NCI-H2196 (cell line): ENCODE measurements at regions not wholly inside any gene's neighbourhood (a gene's known extent, or its start where the extent isn't known, plus 50 kb on each side); places are given as distances from the start of the nearest gene placed in this dataset.
A peak's percentile ranks its signal among the peaks of the same experiment; 100 is the strongest.
"Not testable (repeated sequence)": the region's sequence is repeated elsewhere in the genome, so short reads cannot be mapped to it uniquely, and the experiment has no call there.

Source experiments
- DNase-seq: peaks from one replicate; lab custom pipeline; 2025; ENCODE audit not compliant: unreplicated experiment; lab: John Stamatoyannopoulos, UW

DNA sequence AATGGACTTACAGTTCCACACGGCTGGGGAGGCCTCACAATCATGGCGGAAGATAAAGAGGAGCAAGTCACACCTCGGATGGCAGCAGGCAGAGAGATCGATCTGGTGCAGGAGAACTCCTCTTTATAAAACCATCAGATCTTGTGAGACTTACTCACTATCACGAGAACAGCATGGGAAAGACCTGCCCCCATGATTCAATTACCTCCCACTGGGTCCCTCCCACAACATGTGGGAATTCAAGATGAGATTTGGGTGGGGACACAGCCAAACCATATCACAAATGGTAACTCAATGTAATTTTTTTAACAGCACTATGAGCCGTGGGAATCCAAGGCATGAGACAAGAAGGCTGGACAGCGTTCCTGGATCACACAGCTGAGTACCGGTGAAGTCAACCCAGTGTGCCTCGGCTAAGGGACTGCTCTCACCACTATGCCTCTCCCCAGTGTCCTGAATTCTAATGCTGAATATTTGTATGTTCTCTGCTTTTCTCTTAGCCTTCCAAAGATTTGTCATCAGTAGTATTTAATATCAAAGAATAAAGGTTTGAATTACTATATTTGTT is 84.3 kb downstream of the IRS2 start:
- DNase-seq, result not testable (repeated sequence)

GRCh38 chr13:109700176-109700575 is 86.2 kb downstream of the IRS2 start:
- DNase-seq, result peak; percentile 39

GRCh38 chr13:109699628-109700071 is 86.7 kb downstream of the IRS2 start:
- no peak for DNase-seq

- DNase-seq, result no peak
These were observed 87.6 kb downstream of the IRS2 start for GRCh38 chr13:109698779-109699178.

DNA sequence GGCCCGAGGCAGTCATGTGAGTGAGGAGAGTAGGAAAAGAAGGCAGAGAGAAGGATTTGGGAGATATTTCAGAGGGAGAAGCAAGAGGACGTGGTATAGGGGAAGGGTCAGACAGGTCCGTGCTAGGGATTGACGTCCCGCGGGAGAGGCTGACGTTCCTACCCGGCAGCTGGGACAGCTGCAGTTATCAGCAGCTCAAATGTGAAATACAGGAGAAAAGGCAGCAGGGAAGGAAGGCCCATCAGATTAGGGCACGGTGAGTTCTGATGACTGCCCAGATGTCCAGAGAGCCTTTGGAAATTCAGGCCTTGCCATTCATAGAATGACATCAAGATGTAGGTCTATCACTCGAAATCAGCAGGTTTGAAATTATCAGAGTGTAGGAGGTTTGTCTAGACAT is 88.4 kb downstream of the IRS2 start:
- no peak for DNase-seq

GRCh38 chr13:109695402-109696190 is 90.8 kb downstream of the IRS2 start:
- no peak for DNase-seq

DNA sequence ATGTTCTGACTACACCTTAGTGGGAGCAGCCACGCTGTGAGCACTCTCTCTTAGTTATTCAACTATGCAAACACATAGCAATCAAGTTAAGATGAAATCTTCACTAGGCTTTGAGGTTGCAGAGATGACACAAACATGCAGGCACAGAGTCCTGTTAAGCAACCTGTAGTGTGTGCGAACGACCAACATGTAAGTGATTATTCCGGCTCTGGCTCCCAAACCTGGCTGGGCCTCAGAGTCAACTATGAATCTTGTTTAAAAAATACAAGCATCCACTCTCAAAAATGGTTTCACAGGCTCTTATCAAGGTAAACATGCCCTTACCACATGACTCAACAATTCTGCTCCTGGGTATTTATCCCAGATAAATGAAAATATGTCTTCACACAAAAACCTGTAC is 91.4 kb downstream of the IRS2 start:
- no peak for DNase-seq

DNA sequence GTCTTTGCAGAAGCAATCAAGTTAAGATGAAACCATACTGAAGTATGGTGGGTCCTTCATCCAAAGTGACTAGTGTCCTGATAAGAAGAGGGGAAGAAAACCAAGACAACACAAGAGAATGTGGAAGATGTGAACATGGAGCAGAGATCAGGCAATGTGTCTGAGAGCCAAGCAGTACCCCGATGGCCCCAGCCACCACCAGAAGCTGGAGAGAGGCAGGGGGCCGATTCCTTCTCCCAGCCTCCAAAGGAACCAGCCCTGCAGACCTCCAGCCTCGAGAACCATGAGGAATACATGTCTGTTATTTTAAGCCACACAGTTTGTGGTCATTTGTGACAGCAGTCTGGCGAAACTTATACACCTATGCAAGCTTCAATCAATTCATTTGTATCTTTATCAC is 93.2 kb downstream of the IRS2 start:
- no peak for DNase-seq

- no peak for DNase-seq
These were observed 94.7 kb downstream of the IRS2 start for GRCh38 chr13:109691689-109692088.

GRCh38 chr13:109687559-109688448 is 98.6 kb downstream of the IRS2 start:
- no peak for DNase-seq

- DNase-seq, result no peak
These were observed 101.2 kb downstream of the IRS2 start for GRCh38 chr13:109685203-109685602.

GRCh38 chr13:109684824-109685202 is 101.6 kb downstream of the IRS2 start:
- no peak for DNase-seq

GRCh38 chr13:109684084-109684823 is 102.1 kb downstream of the IRS2 start:
- DNase-seq, result no peak

DNA sequence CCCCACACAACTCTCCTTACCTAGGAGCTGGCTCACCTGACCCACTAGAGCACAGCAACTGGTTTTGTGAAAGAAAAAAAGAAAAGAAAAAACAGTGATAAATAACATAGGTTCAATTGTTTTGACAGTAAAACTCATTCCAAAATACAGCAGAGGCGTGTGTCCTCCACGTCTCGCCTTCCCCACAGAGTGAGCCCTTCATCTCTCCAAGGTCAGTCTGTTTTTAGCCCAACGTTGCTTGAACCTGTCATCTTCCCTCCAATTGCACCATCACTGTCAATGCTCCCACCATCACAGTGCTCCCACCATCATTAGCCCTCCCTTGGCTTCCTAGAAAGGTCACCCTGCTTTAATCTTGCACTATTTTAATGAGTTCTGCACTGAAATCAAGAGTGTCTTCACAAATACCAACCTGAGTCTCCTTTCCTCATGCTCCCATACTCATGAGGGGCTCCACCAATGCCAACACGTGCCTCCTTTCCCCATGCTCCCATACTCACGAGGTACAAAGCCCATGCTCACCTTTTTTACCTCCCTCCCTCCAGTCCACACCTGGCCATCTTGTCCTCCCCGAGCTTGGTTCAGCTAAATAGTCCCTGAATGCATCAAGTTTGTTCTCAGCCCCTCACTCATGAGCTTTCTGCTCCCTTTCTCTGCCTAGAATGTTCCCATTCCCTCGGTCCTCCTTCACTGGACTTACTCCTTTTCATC is 103.7 kb downstream of the IRS2 start:
- no peak for DNase-seq

DNA sequence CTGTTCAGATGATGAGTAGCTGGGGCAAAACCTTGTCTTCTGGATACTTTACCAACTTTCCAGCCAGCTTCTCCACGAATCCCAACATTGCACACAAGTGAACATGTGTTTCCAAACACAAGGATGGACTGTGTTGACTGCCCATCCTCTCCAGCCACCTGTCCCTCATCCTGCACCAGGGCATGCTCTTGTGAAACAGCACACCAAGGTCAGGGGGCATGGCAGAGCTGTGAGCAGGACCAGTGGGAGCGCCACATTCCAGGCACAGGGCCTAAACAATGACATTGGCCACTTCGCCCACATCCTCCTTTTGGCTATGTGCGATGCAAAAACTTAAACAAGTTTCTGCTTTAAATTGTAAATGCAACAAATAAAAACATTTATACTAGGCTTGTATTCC is 105.5 kb downstream of the IRS2 start:
- DNase-seq, result no peak

- DNase-seq, result no peak
These were observed 106.1 kb downstream of the IRS2 start for GRCh38 chr13:109680288-109680687.

- DNase-seq, result no peak
These were observed 107.9 kb downstream of the IRS2 start for GRCh38 chr13:109678459-109678858.

DNA sequence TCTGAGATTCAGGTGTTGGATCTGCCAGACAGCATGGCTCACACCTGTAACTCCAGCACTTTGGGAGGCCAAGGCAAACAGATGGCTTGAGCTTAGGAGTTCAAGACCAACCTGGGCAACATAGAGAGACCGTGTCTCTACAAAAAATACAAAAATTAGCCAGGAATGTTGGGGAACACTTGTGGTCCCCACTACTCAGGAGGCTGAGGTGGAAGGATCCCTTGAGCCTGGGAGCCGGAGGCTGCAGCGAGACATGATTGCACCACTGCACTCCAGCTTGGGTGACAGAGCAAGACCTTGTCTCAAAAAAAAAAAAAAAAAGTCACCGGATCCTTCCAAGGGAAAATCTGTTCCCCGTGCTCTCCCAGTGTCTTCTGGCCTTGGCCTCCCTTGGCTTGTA is 109.2 kb downstream of the IRS2 start:
- DNase-seq, result no peak

- no peak for DNase-seq
These were observed 112.9 kb downstream of the IRS2 start for GRCh38 chr13:109673477-109673876.

GRCh38 chr13:109672545-109672944 is 113.8 kb downstream of the IRS2 start:
- no peak for DNase-seq

DNA sequence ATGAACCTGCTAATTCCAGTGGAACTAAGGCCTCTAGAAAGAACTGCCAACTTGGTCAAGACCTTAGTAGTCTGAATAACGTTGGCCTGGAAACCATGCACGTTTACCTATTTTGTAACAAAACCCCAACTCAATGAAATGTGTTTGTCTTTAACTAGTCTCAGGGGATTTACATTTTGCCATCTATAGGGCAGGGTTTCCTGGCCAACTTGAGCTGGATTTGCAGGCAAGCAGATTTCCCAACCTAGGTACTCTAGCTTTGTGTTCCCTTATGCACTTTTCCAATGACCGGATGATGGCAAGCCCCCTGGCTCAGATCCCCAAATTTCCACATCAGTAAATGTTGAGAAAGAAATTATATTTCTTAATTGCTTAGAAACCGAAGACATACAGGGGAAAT is 114.5 kb downstream of the IRS2 start:
- no peak for DNase-seq
